ENCODE measurements at regions not wholly inside any gene's neighbourhood (a gene's known extent, or its start where the extent isn't known, plus 50 kb on each side); places are given as distances from the start of the nearest gene placed in this dataset.

DNA sequence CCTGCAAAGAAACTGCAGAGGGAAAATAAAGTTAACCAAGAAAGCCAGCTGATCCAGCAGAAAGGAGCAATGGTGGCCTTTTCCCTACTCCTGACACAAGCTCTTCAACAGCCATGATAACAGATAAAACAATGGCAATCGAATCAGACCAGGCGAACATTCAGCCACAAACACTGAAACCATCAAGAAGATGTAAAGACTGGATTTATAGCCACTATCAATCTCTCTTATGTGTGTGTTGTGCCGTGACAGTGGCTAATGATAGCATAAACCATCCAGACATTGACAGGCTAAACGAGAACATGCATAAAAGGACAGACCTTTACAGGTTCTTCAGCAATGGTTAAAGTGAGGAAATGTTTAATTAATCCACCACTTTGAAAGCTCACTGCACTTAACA is 78.1 kb upstream of the RAB4A start:
- no peak overlapping the region for H2AFZ ChIP-seq (ENCODE audit: low read length)
- ChIA-PET CTCF (ENCODE audit: low intra/inter-chr PET ratio, low total read pairs) (no interaction called here), POLR2A (no interaction called here)
- H3K9me3 ChIP-seq (ENCODE audit: low read length) = no peaks in the 10 kb centered on the region
- H3K27ac ChIP-seq (ENCODE audit: extremely low read length, insufficient read depth, low read length) = no peak overlapping the region
- H3K4me2 ChIP-seq (ENCODE audit: low read depth, low read length) = no peak overlapping the region
- ATAC-seq = no peak
- FAIRE-seq = no peak
- WGBS (ENCODE audit: low lambda C conversion rate) = 49% methylated on average over 4 of the region's 4 CpGs
- no peak overlapping the region for H3K4me3 ChIP-seq (replicated peaks in 1 of 3; ENCODE audit: insufficient read depth in 1 of 3, low read depth in 2 of 3, low read length in 3 of 3)
- no TSS peak for BruUV-seq (replicated peaks)
- in situ Hi-C loops (cut with HindIII; ENCODE audit: extremely low pct_ligation_motif_present, low pct_unique_long_range_greater_than_20kb) = no loop called here
- H3K79me2 ChIP-seq (ENCODE audit: insufficient read depth, low read length) = no peaks in the 10 kb centered on the region
- no peak overlapping the region for H3K9ac ChIP-seq (ENCODE audit: insufficient read depth, low read depth, low read length)
- no peaks in the 10 kb centered on the region for H4K20me1 ChIP-seq (ENCODE audit: insufficient read depth, low read length)
- intact Hi-C loops (cut with micrococcal nuclease; ENCODE audit: unreplicated experiment) = no loop called here
- no peak for DNase-seq (ENCODE audit: low spot score)
- no peaks in the 10 kb centered on the region for H3K36me3 ChIP-seq (replicated peaks in 1 of 2; ENCODE audit: control insufficient read depth in 1 of 2, insufficient read depth in 2 of 2, low read length in 2 of 2)
- H3K4me1 ChIP-seq (ENCODE audit: insufficient read depth, low read length) = no peaks in the 10 kb centered on the region
- H3K27me3 ChIP-seq (ENCODE audit: control insufficient read depth in 1 of 2, insufficient read depth in 2 of 2, low read length in 2 of 2) = no peaks in the 10 kb centered on the region
- TF ChIP-seq ZNF432 (CRISPR knock-in tag; IDR thresholded peaks at IDR 0.05; ENCODE audit: borderline replicate concordance) = no peak
- no peak for TF ChIP-seq KLF16 (CRISPR knock-in tag; IDR thresholded peaks at IDR 0.05)
- no peak for TF ChIP-seq SPEN (CRISPR knock-in tag; IDR thresholded peaks at IDR 0.05; ENCODE audit: low read depth)
- no peak for TF ChIP-seq ZNF446 (CRISPR knock-in tag; IDR thresholded peaks at IDR 0.05)
- TF ChIP-seq, protein P1, sequence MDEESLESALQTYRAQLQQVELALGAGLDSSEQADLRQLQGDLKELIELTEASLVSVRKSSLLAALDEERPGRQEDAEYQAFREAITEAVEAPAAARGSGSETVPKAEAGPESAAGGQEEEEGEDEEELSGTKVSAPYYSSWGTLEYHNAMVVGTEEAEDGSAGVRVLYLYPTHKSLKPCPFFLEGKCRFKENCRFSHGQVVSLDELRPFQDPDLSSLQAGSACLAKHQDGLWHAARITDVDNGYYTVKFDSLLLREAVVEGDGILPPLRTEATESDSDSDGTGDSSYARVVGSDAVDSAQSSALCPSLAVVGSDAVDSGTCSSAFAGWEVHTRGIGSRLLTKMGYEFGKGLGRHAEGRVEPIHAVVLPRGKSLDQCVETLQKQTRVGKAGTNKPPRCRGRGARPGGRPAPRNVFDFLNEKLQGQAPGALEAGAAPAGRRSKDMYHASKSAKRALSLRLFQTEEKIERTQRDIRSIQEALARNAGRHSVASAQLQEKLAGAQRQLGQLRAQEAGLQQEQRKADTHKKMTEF (CRISPR knock-in tag; IDR thresholded peaks at IDR 0.05) = no peak
- TF ChIP-seq, protein P2, sequence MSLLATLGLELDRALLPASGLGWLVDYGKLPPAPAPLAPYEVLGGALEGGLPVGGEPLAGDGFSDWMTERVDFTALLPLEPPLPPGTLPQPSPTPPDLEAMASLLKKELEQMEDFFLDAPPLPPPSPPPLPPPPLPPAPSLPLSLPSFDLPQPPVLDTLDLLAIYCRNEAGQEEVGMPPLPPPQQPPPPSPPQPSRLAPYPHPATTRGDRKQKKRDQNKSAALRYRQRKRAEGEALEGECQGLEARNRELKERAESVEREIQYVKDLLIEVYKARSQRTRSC (CRISPR knock-in tag; IDR thresholded peaks at IDR 0.05; ENCODE audit: low read depth) = no peak
- no peak for TF ChIP-seq YEATS2 (CRISPR knock-in tag; IDR thresholded peaks at IDR 0.05; ENCODE audit: borderline replicate concordance)
- TF ChIP-seq ZNF44 (CRISPR knock-in tag; IDR thresholded peaks at IDR 0.05) = no peak
- TF ChIP-seq SOX13 (IDR thresholded peaks at IDR 0.05) = no peak
- TF ChIP-seq SOX13 (CRISPR knock-in tag; conservative IDR thresholded peaks at IDR 0.05 in 1 of 2, IDR thresholded peaks at IDR 0.05 in 1 of 2) = no peak
- no peak for TF ChIP-seq ZNF34 (CRISPR knock-in tag; IDR thresholded peaks at IDR 0.05; ENCODE audit: borderline replicate concordance)
- TF ChIP-seq, protein P3, sequence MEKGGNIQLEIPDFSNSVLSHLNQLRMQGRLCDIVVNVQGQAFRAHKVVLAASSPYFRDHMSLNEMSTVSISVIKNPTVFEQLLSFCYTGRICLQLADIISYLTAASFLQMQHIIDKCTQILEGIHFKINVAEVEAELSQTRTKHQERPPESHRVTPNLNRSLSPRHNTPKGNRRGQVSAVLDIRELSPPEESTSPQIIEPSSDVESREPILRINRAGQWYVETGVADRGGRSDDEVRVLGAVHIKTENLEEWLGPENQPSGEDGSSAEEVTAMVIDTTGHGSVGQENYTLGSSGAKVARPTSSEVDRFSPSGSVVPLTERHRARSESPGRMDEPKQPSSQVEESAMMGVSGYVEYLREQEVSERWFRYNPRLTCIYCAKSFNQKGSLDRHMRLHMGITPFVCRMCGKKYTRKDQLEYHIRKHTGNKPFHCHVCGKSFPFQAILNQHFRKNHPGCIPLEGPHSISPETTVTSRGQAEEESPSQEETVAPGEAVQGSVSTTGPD (CRISPR knock-in tag; IDR thresholded peaks at IDR 0.05) = no peak
- no peak for TF ChIP-seq KLF15 (CRISPR knock-in tag; IDR thresholded peaks at IDR 0.05; ENCODE audit: borderline replicate concordance)
- no peak for TF ChIP-seq SALL2 (CRISPR knock-in tag; IDR thresholded peaks at IDR 0.05)
- TF ChIP-seq PHF5A (CRISPR knock-in tag; IDR thresholded peaks at IDR 0.05; ENCODE audit: low read depth, unreplicated experiment) = no peak

All from HepG2 (cell line).